MCF 10A (cell line): ENCODE measurements at regions not wholly inside any gene's neighbourhood (a gene's known extent, or its start where the extent isn't known, plus 50 kb on each side); places are given as distances from the start of the nearest gene placed in this dataset.

ENCODE experiments used
- BruUV-seq: library from RNA; stranded (reverse); fragments of 400-500 nt; replicated peaks from 2 replicates; lab custom pipeline; 2021; lab: Mats Ljungman, UMichigan
- CTCF ChIA-PET: fragments of 300-600 bp; sonication (Branson Sonifier 250); formaldehyde crosslinking; extraction: SDS; loops from one replicate; lab custom pipeline; 2021; ENCODE audit warnings: antibody characterized with exemption, inconsistent platforms; lab: Yijun Ruan, JAX
- POLR2A ChIA-PET: fragments of 300-600, 350-650 bp; sonication (Branson Sonifier 250); formaldehyde crosslinking; extraction: SDS; loops from one replicate; lab custom pipeline; 2020; ENCODE audit warnings: antibody characterized with exemption, inconsistent platforms; lab: Yijun Ruan, JAX
- DNase-seq: peaks from one replicate; pipeline ENCODE4 v3.0.0-alpha.2; 2018; ENCODE audit not compliant: unreplicated experiment
- H3K27ac Mint-ChIP-seq: one replicate; pipeline ENCODE4 v1.8.0; 2022; ENCODE audit warnings: mild to moderate bottlenecking, low read depth, mixed read lengths; ENCODE audit not compliant: unreplicated experiment
- H3K27me3 Mint-ChIP-seq: one replicate; pipeline ENCODE4 v1.8.0; 2022; ENCODE audit warnings: mixed read lengths; ENCODE audit not compliant: insufficient read depth, unreplicated experiment
- H3K36me3 Mint-ChIP-seq: one replicate; pipeline ENCODE4 v1.8.0; 2022; ENCODE audit warnings: mild to moderate bottlenecking, moderate library complexity, mixed read lengths; ENCODE audit not compliant: insufficient read depth, unreplicated experiment
- H3K4me1 Mint-ChIP-seq: one replicate; pipeline ENCODE4 v1.8.0; 2022; ENCODE audit warnings: mixed read lengths; ENCODE audit not compliant: insufficient read depth, unreplicated experiment
- H3K4me3 Mint-ChIP-seq: one replicate; pipeline ENCODE4 v1.8.0; 2022; ENCODE audit warnings: mild to moderate bottlenecking, moderate library complexity, mixed read lengths; ENCODE audit not compliant: unreplicated experiment
- H3K9me3 Mint-ChIP-seq: one replicate; pipeline ENCODE4 v1.8.0; 2022; ENCODE audit warnings: mixed read lengths; ENCODE audit not compliant: unreplicated experiment
- intact Hi-C: fragments of 100-400 bp; cut with micrococcal nuclease; formaldehyde crosslinking; loops from 2 replicates; pipeline ENCODE4 v1.14.1; 2022
- TF ChIP-seq, protein P1 (sequence below): fragments of 200-600 bp; IDR thresholded peaks from one replicate; pipeline ENCODE4 v1.8.0; 2022; ENCODE audit warnings: antibody characterized with exemption, mild to moderate bottlenecking; ENCODE audit not compliant: unreplicated experiment

DNA sequence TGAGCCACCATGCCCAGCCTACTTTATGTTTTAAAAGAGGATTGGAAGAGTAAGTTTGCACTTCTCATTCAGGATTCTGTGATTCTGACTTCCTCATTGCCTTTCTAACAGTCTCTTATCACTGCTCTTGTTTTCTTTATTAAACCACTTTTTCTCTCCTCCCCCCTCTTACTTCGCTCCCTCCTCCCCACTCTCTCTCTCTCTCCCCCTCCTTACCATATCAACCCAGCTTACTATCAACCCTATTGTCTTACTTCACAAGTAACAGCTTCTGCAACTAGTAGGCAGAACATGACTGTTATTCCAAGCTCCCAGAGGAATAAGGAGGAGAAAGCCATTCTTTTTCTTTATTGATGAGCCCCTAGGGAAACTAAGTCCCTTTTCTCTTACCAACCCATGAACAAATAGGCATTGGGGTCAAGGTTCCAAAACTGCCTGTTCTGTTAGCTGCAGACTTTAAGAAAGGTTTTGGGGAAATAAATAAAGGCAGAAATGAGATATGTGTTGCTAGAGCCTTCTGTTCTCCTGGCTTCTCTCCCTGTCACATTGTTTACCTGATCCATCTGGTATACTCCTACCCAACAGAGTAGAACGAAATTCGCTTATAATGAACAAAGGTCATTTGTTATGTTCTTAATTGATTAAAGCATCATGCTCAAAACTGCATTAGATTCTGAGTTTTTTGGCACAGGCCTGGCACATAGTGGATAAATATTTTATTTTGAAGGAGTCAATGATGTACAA lies 56.4 kb upstream of the RASGRP1 start:
- intact Hi-C loops: no loop called here
- DNase-seq: no peak
- no peaks in the 10 kb centered on the region for H3K4me1 Mint-ChIP-seq
- H3K36me3 Mint-ChIP-seq: no peaks in the 10 kb centered on the region
- H3K9me3 Mint-ChIP-seq: no peaks in the 10 kb centered on the region
- CTCF ChIA-PET: interaction anchor here (0.8 to 1.6 kb wide), 3 partner anchors 27 to 79 kb away, joined by 3 to 8 read pairs (median 4); partner anchors contain the start of gene RASGRP1
- no TSS peak for BruUV-seq
- no peak overlapping the region for H3K27ac Mint-ChIP-seq
- TF ChIP-seq, protein P1, sequence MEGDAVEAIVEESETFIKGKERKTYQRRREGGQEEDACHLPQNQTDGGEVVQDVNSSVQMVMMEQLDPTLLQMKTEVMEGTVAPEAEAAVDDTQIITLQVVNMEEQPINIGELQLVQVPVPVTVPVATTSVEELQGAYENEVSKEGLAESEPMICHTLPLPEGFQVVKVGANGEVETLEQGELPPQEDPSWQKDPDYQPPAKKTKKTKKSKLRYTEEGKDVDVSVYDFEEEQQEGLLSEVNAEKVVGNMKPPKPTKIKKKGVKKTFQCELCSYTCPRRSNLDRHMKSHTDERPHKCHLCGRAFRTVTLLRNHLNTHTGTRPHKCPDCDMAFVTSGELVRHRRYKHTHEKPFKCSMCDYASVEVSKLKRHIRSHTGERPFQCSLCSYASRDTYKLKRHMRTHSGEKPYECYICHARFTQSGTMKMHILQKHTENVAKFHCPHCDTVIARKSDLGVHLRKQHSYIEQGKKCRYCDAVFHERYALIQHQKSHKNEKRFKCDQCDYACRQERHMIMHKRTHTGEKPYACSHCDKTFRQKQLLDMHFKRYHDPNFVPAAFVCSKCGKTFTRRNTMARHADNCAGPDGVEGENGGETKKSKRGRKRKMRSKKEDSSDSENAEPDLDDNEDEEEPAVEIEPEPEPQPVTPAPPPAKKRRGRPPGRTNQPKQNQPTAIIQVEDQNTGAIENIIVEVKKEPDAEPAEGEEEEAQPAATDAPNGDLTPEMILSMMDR: no peak
- H3K4me3 Mint-ChIP-seq: no peak overlapping the region
- peaks cover 43% of the 10 kb centered on the region for H3K27me3 Mint-ChIP-seq
- POLR2A ChIA-PET: no interaction called here

DNA sequence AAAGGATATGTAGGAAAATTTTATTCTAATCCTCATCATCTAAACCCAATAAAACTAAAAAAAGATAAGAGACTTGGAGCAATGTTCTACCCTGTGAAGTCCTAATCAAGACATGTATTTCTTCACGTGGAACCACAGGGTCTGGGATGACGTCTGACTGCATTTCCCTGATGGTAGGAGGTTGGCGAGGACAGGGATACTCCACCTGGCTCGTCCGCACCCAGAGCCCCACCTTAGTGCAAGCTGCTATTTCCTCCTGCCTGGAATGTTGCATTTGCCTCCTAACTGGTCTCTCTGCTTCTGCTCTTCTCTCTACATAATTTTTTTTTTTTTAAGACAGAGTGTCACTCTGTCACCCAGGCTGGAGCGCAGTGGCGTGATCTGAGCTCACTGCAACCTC lies 57.7 kb upstream of the RASGRP1 start:
- Mint-ChIP-seq H3K27ac (no peak overlapping the region), H3K36me3 (no peaks in the 10 kb centered on the region), H3K27me3 (peaks cover 39% of the 10 kb centered on the region), H3K9me3 (no peaks in the 10 kb centered on the region), H3K4me1 (no peaks in the 10 kb centered on the region), H3K4me3 (no peak overlapping the region)
- no TSS peak for BruUV-seq
- ChIA-PET CTCF (interaction anchor here (0.7 to 1.4 kb wide), 2 partner anchors 25 to 358 kb away, joined by 3 to 8 read pairs; no protein-coding TSS in a partner anchor), POLR2A (interaction anchor here (0.7 kb wide), 1 partner anchor 50 kb away, joined by 3 read pairs; no protein-coding TSS in a partner anchor)
- no peak for DNase-seq
- TF ChIP-seq, protein P1: no peak
- intact Hi-C loops: no loop called here

DNA sequence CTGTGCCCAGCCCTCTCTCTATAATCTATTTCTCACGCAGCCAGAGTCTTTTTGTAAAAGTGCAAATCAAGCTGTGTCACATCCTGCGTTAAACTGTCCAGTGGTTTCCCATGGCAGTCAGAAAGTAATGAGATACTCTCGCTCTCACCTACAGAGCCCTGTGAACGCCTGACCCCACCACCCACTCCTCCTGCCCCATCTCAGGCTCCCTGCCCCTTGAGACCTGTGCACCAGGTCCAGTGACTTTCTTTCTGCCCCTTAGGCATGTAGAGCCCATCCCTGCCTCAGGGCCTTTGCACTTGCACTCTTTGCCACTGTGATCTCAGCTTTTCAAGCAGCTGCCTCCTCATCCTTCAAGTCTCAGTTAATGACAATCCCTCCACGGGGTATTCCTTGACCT lies 58.3 kb upstream of the RASGRP1 start:
- H3K27ac Mint-ChIP-seq: no peak overlapping the region
- H3K9me3 Mint-ChIP-seq: no peaks in the 10 kb centered on the region
- DNase-seq: no peak
- CTCF ChIA-PET: interaction anchor here (1.4 kb wide), 1 partner anchor 25 kb away, joined by 8 read pairs; no protein-coding TSS in a partner anchor
- H3K27me3 Mint-ChIP-seq: peaks cover 33% of the 10 kb centered on the region
- no peaks in the 10 kb centered on the region for H3K36me3 Mint-ChIP-seq
- H3K4me1 Mint-ChIP-seq: no peaks in the 10 kb centered on the region
- TF ChIP-seq, protein P1: no peak
- no TSS peak for BruUV-seq
- POLR2A ChIA-PET: interaction anchor here (0.7 kb wide), 1 partner anchor 49 kb away, joined by 3 read pairs; no protein-coding TSS in a partner anchor
- intact Hi-C loops: no loop called here
- H3K4me3 Mint-ChIP-seq: no peak overlapping the region

DNA sequence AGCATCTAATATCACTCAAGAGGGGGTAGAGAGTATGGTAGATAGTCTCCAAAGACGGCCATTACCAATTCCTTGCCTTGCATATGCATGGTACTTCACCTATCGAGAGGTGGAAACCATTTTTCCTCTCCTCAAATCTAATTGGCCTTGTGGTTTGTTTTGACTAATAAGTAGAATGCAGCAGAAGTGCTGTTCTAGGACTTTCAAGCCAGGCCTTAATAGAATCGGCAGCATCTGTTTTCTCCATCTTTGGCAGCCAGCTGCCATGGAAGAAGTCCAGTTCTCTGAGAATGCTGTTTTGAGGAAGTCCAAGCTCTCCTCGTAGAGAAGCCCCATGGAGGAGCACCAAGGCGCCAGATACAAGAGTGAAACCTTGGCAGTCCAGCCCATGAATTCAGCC lies 59.1 kb upstream of the RASGRP1 start:
- no peaks in the 10 kb centered on the region for H3K9me3 Mint-ChIP-seq
- POLR2A ChIA-PET: no interaction called here
- no peaks in the 10 kb centered on the region for H3K36me3 Mint-ChIP-seq
- no peak overlapping the region for H3K27ac Mint-ChIP-seq
- CTCF ChIA-PET: interaction anchor here (1.8 kb wide), 1 partner anchor 60 kb away, joined by 9 read pairs; the partner anchor contains the start of gene RASGRP1
- H3K4me1 Mint-ChIP-seq: no peaks in the 10 kb centered on the region
- no peak for DNase-seq
- intact Hi-C loops: no loop called here
- BruUV-seq: no TSS peak
- TF ChIP-seq, protein P1: no peak
- peaks cover 24% of the 10 kb centered on the region for H3K27me3 Mint-ChIP-seq
- no peak overlapping the region for H3K4me3 Mint-ChIP-seq
